Mammary epithelial cell (primary cell): ENCODE measurements at regions not wholly inside any gene's neighbourhood (a gene's known extent, or its start where the extent isn't known, plus 50 kb on each side); places are given as distances from the start of the nearest gene placed in this dataset.

Experiments
- EZH2 ChIP-seq: IDR thresholded peaks from 2 replicates; pipeline ENCODE4 v1.6.1; 2012; ENCODE audit warnings: low read length, inconsistent platforms, borderline replicate concordance
- TF ChIP-seq, protein P1 (sequence below), 2 donors: IDR thresholded peaks in 1 of 2; conservative IDR thresholded peaks in 1 of 2; 2 replicates each; pipeline ENCODE4 v1.5.1; 2011 to 2012; ENCODE audit warnings: inconsistent platforms in 2 of 2, low read length in 2 of 2, mild to moderate bottlenecking in 2 of 2, control low read depth in 1 of 2, low read depth in 1 of 2; ENCODE audit not compliant: insufficient read depth in 1 of 2; ENCODE audit errors: extremely low read depth in 1 of 2

DNA sequence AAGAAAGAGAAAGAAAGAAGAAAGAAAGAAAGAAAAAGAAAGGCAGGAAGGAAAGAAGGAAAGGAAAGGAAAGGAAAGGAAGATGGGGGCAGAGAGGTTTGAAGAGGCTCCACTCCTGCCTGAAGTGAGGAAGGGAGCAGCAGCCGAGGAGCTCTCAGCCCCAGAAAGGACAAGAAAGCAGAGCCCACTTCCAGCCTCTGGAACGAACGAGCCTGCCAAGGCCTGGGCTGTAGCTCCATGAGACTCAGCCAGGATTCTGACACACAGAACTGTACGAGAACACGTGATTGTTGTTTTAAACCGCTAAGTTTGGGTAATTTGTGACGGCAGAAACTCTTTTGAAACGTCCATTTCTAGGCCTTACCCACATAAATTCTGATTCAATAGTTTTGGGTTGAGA lies 69.5 kb downstream of the TTLL2 start:
- TF ChIP-seq, protein P1, sequence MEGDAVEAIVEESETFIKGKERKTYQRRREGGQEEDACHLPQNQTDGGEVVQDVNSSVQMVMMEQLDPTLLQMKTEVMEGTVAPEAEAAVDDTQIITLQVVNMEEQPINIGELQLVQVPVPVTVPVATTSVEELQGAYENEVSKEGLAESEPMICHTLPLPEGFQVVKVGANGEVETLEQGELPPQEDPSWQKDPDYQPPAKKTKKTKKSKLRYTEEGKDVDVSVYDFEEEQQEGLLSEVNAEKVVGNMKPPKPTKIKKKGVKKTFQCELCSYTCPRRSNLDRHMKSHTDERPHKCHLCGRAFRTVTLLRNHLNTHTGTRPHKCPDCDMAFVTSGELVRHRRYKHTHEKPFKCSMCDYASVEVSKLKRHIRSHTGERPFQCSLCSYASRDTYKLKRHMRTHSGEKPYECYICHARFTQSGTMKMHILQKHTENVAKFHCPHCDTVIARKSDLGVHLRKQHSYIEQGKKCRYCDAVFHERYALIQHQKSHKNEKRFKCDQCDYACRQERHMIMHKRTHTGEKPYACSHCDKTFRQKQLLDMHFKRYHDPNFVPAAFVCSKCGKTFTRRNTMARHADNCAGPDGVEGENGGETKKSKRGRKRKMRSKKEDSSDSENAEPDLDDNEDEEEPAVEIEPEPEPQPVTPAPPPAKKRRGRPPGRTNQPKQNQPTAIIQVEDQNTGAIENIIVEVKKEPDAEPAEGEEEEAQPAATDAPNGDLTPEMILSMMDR (conservative IDR thresholded peaks at IDR 0.05 in 1 of 2, IDR thresholded peaks at IDR 0.05 in 1 of 2; ENCODE audit: extremely low read depth in 1 of 2, insufficient read depth in 1 of 2, low read depth in 1 of 2, low read length in 2 of 2) = no peak
- TF ChIP-seq EZH2 = no peak
